TTC549 (cell line): ENCODE measurements at regions not wholly inside any gene's neighbourhood (a gene's known extent, or its start where the extent isn't known, plus 50 kb on each side); places are given as distances from the start of the nearest gene placed in this dataset.

Experiments
- FAIRE-seq: peaks from 2 replicates; lab custom pipeline; 2012; peaks lifted over from hg19 to GRCh38; lab: Jason Lieb, UNC

GRCh38 chr16:73183611-73184092 lies 135.7 kb upstream of the ZFHX3 start:
- FAIRE-seq, result no peak

DNA sequence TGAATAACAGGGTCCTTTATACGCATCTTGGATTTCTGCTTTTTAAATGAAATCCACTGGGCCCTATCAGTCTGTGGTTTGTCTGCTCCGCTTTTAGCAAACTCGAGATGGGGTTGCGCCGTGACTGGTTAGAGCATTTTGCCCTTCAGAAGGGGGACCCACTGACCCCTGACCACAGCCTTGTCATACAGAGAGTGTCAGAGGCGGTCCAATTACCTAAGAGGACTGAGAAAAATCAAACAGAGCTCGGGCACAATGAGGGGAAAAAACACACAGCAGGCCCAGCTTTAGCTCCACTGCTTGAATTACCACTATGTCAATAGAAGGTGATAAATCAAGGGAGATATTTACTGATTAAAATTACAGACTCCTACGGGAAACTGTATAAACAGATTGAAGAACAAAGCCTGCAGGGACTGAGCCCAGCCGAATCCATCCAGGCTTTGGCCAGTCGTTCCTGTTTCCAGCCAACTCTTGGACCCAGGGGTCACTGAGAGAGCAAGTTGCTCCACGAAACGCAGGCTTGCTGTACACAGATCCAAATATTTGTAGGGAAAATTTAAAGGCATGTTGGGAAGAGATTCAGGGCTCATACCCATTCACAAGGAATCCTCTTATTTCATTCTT lies 131.9 kb upstream of the ZFHX3 start:
- no peak for FAIRE-seq

DNA sequence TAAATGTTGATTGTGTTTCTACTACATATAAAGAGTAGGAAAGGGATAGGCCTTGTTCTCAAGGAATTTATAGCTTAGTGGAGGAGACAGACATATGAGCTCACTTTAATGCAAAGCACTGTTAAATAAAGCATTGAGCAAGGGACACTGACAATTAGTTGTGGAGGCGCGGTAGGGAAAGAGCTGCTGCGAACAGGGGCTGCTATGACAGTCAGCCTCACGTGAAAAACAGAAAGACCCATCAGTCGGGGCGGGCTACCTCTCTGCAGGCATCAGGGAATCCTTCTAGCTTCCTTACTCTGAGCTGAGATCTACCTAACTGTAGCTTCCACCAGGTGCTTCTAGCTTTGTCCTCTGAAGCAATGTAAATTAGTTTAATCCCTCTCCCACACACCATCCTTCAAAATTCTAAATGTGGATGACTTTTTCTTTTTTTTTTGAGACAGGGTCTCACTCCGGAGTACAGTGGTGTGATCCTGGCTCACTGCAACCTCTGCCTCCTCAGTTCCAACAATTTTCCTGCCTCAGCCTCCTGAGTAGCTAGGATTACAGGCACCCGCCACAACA lies 129.9 kb upstream of the ZFHX3 start:
- FAIRE-seq, result no peak

DNA sequence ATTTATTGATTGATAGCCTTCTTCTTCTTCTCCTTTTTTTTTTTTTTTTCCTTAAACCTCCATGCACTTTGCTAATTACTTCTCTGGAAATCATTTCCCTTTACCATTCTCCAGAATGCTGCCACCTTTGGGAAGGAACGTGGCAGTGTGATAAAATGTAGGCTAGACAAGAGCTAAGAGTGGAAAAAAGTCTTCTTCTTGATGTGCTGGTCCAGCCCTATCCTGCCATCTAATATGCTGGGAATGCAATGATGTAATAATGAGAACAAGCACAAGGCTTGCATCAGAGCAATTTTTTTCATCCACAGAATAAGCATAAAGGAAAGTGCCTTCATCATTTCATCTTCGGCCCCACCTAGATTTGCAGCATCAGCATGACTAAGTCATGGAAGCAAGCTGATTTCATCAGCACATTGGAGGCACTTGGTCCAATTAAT lies 128.7 kb upstream of the ZFHX3 start:
- FAIRE-seq, result no peak

GRCh38 chr16:73172973-73173709 lies 125.2 kb upstream of the ZFHX3 start:
- FAIRE-seq, result no peak

- no peak for FAIRE-seq
Observed at GRCh38 chr16:73172241-73172972, 124.5 kb upstream of the ZFHX3 start.

- FAIRE-seq, result no peak
Observed at GRCh38 chr16:73171901-73172240, 123.9 kb upstream of the ZFHX3 start.

DNA sequence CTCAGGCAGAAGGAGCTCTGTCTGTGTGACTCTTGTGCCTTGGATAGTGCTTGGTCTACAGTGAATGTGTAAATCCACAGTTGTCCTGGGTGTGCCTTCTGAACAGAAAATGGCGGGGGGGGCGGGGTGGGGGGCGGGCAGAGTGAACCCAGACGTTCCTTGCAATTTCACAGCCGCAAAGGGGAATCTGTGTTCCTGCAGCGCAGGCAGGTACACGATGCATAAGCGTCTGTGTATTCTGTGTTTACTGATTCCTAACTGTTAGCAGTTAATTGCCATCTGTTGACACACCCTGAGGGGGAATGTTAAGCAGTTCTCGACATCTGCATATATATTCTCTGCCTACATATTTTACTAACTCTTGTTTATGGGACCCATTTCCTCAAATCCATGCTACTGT lies 123.5 kb upstream of the ZFHX3 start:
- no peak for FAIRE-seq

DNA sequence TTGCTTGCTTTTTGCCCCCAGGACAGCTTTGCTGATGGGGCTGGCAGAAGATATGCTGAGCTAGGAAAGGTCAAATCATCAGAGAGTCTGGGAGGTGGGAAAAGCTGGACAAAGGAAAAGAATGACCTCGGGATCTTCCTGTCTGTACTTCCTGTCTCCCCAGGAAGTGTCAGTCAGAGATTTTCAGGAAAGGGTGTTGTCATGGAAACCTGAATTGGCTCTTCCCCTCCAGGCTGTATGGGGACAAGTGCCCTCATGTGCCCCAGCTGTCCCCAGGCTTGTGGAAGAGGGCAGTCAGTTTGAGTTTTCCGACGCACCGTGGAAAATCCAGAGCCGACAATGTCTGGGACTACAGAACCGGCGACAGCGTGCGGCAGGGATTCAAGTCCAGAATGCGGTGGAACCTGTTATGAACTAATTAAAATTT lies 122.7 kb upstream of the ZFHX3 start:
- FAIRE-seq, result no peak

GRCh38 chr16:73166947-73167550 lies 119.1 kb upstream of the ZFHX3 start:
- FAIRE-seq, result no peak

- no peak for FAIRE-seq
Observed at GRCh38 chr16:73166441-73166851, 118.5 kb upstream of the ZFHX3 start.

- FAIRE-seq, result no peak
Observed at GRCh38 chr16:73163238-73163815, 115.4 kb upstream of the ZFHX3 start.

- no peak for FAIRE-seq
Observed at GRCh38 chr16:73161977-73162376, 114.0 kb upstream of the ZFHX3 start.

DNA sequence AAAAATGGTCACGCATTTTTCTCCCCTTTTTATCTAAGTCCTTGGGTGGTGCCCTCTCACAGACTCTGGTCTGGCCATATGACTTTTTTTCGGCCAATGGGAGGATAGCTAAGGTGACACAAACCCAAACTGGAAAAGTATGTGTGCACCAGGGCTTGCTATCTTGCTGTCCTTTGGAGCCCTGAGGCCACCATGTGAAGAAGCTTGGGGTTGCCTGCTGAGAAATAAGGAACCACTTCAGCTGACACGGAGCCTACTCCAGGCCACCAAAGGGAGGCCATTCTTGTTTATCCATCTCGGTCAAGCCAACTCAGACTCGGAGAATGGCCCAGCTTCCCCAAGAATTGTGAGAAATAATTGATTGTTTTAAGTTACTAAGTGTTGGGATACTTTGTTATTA lies 111.4 kb upstream of the ZFHX3 start:
- no peak for FAIRE-seq

- no peak for FAIRE-seq
Observed at GRCh38 chr16:73157861-73158260, 109.9 kb upstream of the ZFHX3 start.

- no peak for FAIRE-seq
Observed at GRCh38 chr16:73154063-73154870, 106.3 kb upstream of the ZFHX3 start.

GRCh38 chr16:73152386-73153125 lies 104.6 kb upstream of the ZFHX3 start:
- FAIRE-seq, result no peak

GRCh38 chr16:73151941-73152340 lies 104.0 kb upstream of the ZFHX3 start:
- no peak for FAIRE-seq

DNA sequence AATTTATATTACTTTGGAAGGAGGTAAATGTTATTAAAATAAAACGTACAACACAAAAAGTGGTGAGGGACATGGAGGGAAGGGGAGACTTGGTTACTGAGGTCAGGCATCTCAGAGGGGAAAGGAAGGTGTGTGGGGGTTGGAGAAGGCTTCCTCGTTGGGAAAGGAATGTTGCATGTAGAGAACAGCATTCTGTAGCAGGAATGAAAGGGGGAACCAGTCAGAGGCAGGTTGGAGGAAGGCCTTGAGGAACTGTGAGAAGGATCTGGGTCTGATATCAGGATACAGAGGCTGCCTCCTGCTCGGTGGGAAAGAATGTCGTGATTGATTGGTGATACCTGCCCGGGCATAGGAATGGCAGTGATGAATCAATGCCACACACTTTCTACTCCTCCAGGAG lies 103.3 kb upstream of the ZFHX3 start:
- FAIRE-seq, result no peak

- no peak for FAIRE-seq
Observed at GRCh38 chr16:73150786-73151185, 102.9 kb upstream of the ZFHX3 start.

DNA sequence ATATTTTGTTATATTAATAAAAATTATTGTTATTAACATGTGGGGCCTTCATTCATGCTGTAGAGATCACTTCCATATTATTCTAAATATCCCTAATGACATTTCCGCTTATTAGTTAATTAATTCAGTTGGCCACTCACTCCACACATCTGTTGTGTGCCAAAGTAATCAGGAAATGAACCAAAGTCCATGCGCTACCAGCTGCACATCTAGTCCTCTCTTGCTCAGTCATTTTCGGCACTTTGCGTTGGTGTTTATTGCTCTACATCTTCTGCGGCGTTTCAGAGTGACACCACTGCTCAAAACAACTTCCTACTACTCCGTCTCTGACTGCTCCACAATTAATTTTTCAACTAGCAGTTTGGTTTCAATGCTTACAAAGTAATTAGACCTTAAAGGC lies 101.4 kb upstream of the ZFHX3 start:
- FAIRE-seq, result no peak
